Osteoblast (primary cell): ENCODE measurements at regions not wholly inside any gene's neighbourhood (a gene's known extent, or its start where the extent isn't known, plus 50 kb on each side); places are given as distances from the start of the nearest gene placed in this dataset.

Experiments
- DNase-seq: peaks from one replicate; pipeline ENCODE4 v3.0.0; 2011; ENCODE audit warnings: low spot score, mixed read lengths; ENCODE audit not compliant: insufficient read length; ENCODE audit errors: missing footprints
- H2AFZ ChIP-seq: 2 replicates; pipeline ENCODE4 v1.6.0; 2011; ENCODE audit warnings: mild to moderate bottlenecking, low read length
- H3K27ac ChIP-seq: 2 replicates; pipeline ENCODE4 v1.5.1; 2011; ENCODE audit warnings: mild to moderate bottlenecking, low read depth, low read length, moderate library complexity
- H3K27me3 ChIP-seq: 2 replicates; pipeline ENCODE4 v1.6.0; 2012; ENCODE audit warnings: mild to moderate bottlenecking, control low read depth, inconsistent platforms, low read length, moderate library complexity; ENCODE audit not compliant: insufficient read depth
- H3K36me3 ChIP-seq: 2 replicates; pipeline ENCODE4 v1.5.1; 2011; ENCODE audit warnings: mild to moderate bottlenecking, low read length, control low read depth, moderate library complexity; ENCODE audit not compliant: insufficient read depth
- H3K4me1 ChIP-seq: 2 replicates; pipeline ENCODE4 v1.5.1; 2011; ENCODE audit warnings: mild to moderate bottlenecking, low read length, control low read depth, moderate library complexity; ENCODE audit not compliant: insufficient read depth
- H3K4me2 ChIP-seq: 2 replicates; pipeline ENCODE4 v1.6.0; 2011; ENCODE audit warnings: mild to moderate bottlenecking, low read length; ENCODE audit not compliant: insufficient read depth
- H3K4me3 ChIP-seq: fragments of 200-600 bp; sonication (generic); 3 replicates; pipeline ENCODE4 v1.5.1; 2012; ENCODE audit warnings: mild to moderate bottlenecking, low read length, inconsistent platforms; ENCODE audit not compliant: insufficient read depth
- H3K79me2 ChIP-seq: 2 replicates; pipeline ENCODE4 v1.6.0; 2012; ENCODE audit warnings: mild to moderate bottlenecking, low read length, control low read depth, inconsistent platforms; ENCODE audit not compliant: insufficient read depth
- H3K9me3 ChIP-seq: 2 replicates; pipeline ENCODE4 v1.5.1; 2011; ENCODE audit warnings: low read depth, low read length, control low read depth
- H4K20me1 ChIP-seq: 2 replicates; pipeline ENCODE4 v1.6.0; 2012; ENCODE audit warnings: mild to moderate bottlenecking, low read length, control low read depth; ENCODE audit not compliant: insufficient read depth
- TF ChIP-seq, protein P1 (sequence below): IDR thresholded peaks from 2 replicates; pipeline ENCODE4 v1.5.1; 2011; ENCODE audit warnings: mild to moderate bottlenecking, low read depth, low read length, moderate library complexity; ENCODE audit errors: extremely low read depth

DNA sequence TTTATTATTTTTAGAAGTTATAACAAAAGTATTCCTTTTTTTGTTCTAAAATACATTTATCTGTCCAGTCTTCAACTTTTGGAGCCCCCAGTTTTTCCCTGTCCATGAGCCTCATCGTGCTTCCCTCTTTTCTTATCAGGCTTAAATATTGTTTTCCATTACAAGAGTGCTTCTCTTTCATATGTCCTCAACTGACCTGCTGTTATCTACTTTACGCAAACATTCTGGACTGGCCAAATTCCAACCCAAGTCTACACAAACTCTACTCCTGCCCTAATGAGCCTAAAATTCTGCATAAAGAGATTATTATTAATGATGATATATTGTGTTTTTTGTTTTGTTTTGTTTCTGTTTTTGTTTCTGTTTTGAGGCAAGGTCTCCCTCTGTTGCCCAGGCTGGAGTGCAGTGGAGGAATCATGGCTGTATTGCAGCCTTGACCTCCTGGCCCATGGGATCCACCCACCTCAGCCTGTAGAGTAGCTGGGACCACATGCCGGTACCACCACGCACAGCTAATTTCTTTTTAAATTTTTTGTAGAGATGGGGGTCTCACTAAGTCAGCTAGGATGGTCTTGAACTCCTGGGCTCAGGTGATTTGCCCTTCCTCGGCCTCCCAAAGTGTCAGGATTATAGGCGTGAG, 318.8 kb upstream of the NEGR1 start:
- no peaks in the 10 kb centered on the region for H3K79me2 ChIP-seq
- H3K36me3 ChIP-seq, result no peaks in the 10 kb centered on the region
- TF ChIP-seq, protein P1, sequence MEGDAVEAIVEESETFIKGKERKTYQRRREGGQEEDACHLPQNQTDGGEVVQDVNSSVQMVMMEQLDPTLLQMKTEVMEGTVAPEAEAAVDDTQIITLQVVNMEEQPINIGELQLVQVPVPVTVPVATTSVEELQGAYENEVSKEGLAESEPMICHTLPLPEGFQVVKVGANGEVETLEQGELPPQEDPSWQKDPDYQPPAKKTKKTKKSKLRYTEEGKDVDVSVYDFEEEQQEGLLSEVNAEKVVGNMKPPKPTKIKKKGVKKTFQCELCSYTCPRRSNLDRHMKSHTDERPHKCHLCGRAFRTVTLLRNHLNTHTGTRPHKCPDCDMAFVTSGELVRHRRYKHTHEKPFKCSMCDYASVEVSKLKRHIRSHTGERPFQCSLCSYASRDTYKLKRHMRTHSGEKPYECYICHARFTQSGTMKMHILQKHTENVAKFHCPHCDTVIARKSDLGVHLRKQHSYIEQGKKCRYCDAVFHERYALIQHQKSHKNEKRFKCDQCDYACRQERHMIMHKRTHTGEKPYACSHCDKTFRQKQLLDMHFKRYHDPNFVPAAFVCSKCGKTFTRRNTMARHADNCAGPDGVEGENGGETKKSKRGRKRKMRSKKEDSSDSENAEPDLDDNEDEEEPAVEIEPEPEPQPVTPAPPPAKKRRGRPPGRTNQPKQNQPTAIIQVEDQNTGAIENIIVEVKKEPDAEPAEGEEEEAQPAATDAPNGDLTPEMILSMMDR, result no peak
- no peaks in the 10 kb centered on the region for H3K27me3 ChIP-seq
- H2AFZ ChIP-seq, result no peak overlapping the region
- no peaks in the 10 kb centered on the region for H3K9me3 ChIP-seq
- no peak overlapping the region for H3K4me3 ChIP-seq
- DNase-seq, result no peak
- H4K20me1 ChIP-seq, result no peaks in the 10 kb centered on the region
- no peaks in the 10 kb centered on the region for H3K4me1 ChIP-seq
- no peak overlapping the region for H3K4me2 ChIP-seq
- no peak overlapping the region for H3K27ac ChIP-seq

DNA sequence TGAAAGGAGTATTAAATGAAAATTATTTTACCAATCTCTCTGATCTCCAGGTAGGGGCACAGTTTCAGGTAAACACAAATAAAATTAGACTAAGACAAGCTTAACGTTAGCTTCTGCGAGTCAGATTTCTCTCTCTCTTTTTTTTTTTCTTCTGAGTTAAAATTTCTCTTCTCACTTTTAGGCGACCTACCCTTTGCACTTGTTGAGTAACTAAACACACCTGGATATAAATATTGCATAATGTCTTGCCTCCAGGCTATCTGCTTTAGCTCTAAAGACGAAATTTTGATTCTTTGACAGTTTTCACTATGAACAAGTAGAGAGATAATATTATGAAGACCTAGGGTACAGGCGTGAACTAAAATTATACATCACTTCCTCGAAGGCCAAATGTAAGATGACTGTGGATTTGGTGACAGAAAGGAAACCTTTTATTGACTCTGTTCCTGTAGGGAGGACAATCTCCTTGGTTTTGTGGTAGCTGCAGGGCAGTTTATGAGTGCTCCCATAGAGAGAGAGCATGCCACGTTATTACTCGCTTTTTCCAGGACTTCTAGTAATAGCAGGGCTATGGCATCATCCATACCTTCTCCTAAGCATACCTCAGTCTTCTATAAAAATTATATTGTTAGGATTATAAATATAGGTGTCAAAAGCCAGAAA, 303.8 kb upstream of the NEGR1 start:
- Histone ChIP-seq H3K79me2 (no peaks in the 10 kb centered on the region), H3K9me3 (no peaks in the 10 kb centered on the region), H3K4me3 (no peak overlapping the region), H2AFZ (no peak overlapping the region), H3K27ac (no peak overlapping the region), H4K20me1 (no peaks in the 10 kb centered on the region), H3K4me1 (no peaks in the 10 kb centered on the region), H3K4me2 (no peak overlapping the region), H3K27me3 (no peaks in the 10 kb centered on the region), H3K36me3 (no peaks in the 10 kb centered on the region)
- DNase-seq, result no peak
- TF ChIP-seq, protein P1, result no peak

DNA sequence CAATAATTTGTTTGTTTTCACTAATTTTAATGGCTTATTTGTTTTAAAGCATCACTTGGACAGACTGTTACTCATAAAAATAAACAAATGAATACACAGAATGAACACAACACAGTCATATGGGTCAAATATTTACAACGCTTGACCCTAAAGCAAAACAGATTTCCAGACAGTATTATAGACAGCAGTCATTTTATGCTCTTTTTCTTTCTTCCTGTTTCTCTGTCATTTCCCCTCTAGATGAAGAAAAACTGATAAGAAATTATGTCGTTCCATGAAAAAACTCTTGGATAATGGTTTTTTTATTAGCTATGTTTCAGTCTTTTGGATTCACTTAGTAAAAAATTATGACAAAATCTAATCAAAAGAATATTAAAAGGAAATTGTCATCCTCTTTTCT, 297.3 kb upstream of the NEGR1 start:
- H3K4me1 ChIP-seq, result no peaks in the 10 kb centered on the region
- H2AFZ ChIP-seq, result no peak overlapping the region
- no peaks in the 10 kb centered on the region for H3K9me3 ChIP-seq
- TF ChIP-seq, protein P1, result no peak
- H3K27ac ChIP-seq, result no peak overlapping the region
- no peak overlapping the region for H3K4me3 ChIP-seq
- DNase-seq, result no peak
- H3K27me3 ChIP-seq, result no peaks in the 10 kb centered on the region
- no peaks in the 10 kb centered on the region for H3K79me2 ChIP-seq
- no peak overlapping the region for H3K4me2 ChIP-seq
- no peaks in the 10 kb centered on the region for H3K36me3 ChIP-seq
- no peaks in the 10 kb centered on the region for H4K20me1 ChIP-seq

DNA sequence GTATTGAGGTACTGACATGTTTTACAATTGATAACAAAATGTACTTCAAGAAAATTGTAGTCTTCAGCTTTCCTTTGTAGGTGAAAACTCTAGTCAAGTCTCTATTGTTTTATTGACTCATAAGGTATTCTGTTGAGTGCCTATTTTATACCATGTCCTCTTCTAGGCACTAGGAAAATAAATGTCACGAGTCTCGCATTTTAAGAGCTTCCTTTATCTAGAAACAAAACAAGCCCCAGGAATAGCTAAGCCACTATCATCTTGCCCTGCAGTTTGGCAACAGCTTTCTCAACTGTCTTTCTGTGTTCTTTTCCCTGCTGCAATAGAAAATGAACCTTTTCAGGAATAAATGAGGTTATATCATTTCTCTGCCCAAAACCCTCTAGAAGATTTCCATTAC, 288.5 kb upstream of the NEGR1 start:
- H3K4me1 ChIP-seq, result no peaks in the 10 kb centered on the region
- no peaks in the 10 kb centered on the region for H3K79me2 ChIP-seq
- DNase-seq, result no peak
- no peaks in the 10 kb centered on the region for H3K9me3 ChIP-seq
- H3K27me3 ChIP-seq, result no peaks in the 10 kb centered on the region
- no peak overlapping the region for H3K27ac ChIP-seq
- H2AFZ ChIP-seq, result no peak overlapping the region
- H3K4me3 ChIP-seq, result no peak overlapping the region
- no peaks in the 10 kb centered on the region for H3K36me3 ChIP-seq
- TF ChIP-seq, protein P1, result no peak
- H3K4me2 ChIP-seq, result no peak overlapping the region
- no peaks in the 10 kb centered on the region for H4K20me1 ChIP-seq
